Hematopoietic multipotent progenitor cell (in vitro differentiated cells): ENCODE measurements at regions not wholly inside any gene's neighbourhood (a gene's known extent, or its start where the extent isn't known, plus 50 kb on each side); places are given as distances from the start of the nearest gene placed in this dataset.

Experiments used
- DNase-seq, 3 donors: peaks; one replicate each; pipeline ENCODE4 v3.0.0-alpha.2; 2011 to 2015; ENCODE audit warnings: low read depth in 2 of 3, low spot score in 2 of 3

DNA sequence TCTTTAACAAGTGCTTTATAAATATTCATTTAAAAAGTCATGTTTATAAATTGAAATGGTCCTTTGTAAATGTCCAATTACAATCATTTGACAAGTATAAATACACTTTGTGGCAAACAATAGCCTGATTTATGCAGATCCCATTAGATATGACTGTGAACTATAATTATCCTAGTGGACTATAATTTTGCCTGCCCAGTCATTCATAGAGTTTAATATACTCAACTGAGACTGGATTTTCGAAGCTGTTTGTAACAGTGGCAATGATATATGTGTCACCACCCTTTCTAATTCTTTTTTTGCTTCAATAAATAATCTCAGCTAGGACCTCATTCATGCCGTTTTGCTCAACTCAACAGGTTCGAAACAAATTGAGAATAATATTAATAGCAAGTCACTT lies 732.0 kb downstream of the PCDH18 start:
- no peak for DNase-seq

DNA sequence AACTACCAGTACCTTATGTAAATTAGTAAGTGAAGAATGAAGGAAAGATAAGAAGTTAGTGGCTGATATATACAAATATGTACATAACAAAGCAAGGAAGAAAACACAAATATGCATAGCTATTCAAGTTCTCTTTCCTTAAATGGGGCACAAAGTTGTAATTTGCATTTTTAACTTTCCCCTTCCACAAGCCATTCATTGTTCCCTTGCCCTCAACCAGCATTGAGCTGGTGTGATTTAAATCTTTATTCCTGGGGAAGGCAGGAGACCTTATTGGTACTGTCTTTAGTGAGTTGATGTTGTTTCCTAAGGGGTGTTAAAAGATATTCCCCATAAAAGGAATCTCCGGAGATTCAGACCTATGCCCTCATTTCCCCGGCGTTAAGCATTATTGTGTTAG lies 735.3 kb downstream of the PCDH18 start:
- DNase-seq: no peak

DNA sequence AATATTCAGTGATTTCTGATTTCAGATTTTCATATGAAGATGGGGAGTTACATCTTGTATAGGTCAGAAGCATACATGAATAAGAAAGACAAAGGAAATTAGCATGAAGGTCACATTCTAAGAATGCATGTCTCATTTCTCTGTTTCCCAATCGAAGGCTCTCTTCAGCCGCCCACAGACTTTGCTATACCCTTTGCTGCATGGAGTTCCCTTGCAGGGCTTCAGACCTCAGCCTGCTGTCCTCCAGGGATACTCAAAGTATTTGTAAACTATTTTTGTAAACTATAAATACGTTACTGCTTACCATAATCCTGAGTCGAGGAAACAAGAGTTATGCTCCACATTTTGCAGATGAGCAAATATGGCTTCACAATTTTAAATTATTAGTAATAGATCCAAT lies 738.4 kb downstream of the PCDH18 start:
- no peak for DNase-seq

DNA sequence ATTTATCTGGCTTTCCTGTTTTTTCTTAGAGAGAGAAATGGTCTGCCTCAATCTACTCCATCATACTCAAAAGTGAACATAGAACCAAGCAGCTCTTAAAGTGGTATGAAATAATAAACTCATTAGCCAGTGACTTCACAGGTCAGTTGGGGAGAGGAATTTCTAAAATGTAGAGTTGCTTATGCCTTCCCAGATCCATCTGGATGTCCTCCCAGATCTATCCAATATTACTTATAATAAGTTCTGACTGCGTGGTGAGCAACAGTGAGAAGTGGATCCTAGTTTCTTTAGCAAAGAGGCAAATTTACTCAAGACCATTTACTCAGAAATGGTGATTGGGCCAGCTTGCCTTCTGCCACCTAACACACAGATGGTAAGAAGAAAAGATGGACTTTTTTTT lies 748.0 kb downstream of the PCDH18 start:
- DNase-seq: no peak

DNA sequence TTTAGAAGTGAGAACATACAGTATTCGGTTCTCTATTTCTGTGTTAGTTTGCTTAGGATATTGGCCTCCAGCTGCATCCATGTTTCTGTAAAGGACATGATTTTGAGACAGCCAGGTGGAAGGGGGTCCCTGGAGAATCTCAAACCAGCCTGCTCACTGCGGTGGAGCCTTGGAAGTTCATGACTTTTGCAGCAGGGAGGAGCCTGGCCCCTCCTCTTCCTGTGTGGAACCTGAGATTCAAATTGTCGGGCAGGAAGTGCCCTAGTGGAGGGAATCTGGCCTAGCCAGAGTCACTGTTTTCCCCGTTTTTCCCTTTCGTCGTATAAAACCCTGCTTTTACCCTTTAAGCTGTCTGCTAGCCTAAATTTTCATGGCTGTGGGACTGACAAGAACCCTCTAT lies 762.6 kb downstream of the PCDH18 start:
- no peak for DNase-seq

DNA sequence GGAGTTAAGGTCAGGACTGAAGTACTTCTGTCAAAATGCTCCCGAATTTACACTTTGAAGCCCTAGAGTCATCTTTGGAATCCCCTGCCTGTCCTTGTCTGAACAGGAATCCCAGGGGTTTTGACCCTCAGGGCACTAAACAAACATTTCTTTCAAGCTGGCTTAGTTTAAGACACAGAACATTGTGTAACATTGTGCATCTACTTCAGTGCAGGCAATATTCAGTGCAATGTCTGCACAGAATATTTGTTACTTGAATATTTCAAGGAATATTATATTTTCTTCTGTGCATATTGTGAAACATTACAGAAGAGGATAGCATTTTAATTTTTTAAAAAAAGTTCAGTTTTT lies 763.4 kb downstream of the PCDH18 start:
- no peak for DNase-seq

DNA sequence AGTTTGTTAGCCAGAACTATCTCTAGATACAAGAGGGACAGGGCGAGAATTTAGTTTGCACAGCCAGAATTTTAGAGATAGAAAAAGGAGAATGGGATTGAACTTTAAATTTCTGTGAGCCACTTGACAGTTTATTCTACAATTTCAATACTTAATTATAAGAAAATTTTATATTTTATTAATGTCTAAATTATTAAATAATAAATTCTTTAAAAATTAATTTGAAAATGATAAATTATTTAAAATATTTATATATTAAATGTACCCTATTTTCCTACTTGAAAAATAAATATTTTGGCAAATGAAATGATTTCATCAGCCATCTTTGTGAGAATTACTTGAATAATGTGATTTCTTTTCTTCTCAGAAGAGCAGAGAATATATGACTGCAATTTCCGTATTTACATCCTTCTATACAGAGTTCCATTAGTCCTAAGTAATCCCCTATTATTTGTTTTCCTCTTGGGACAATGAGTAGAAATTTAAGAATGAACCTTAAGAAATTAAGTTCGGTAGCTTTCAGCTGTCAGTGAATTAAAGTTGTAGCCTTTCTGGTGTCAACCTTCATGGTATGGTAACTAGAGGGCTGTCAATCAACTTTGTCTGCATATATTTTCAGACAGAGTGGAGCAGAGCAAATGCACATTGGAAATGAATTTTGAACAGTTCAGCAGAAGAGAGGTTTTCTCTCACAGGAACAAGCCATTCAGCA lies 763.9 kb downstream of the PCDH18 start:
- DNase-seq: no peak

DNA sequence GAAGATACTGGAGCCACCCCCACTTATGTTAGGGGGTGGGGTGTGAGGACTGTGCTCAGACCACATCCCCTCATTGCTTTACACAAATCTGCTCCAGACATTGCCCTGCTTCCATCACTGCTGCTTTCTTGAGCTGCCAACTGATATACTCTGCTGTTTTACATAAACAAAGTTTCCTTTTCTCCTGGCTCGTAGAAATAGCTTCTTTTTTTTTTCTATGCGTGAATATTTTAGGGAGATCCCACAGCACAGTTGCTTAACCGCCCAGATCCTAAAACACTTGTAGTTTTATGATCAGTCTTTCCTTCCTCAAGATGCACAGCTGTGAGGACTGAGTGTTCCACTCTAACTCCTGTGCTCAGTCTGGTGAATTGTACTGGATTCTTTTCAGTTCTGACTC lies 768.4 kb downstream of the PCDH18 start:
- no peak for DNase-seq

DNA sequence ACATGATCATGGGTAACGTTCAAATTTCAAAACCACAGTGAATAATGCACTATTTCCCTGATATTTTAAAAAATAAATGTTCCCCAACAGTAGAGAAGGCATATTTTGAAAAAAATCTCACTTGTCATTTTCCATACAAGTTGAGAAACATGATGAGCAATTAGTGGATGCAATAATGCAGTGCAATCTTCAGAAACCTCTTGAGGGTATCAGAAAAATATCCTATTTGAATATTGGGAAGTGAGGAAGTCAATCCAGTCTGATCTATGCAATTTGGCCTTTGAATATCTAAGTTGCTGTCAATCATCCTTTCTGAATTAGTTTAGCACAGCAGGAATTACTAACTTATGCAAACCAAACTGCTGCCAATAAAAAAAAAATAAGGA lies 776.8 kb downstream of the PCDH18 start:
- DNase-seq: no peak

DNA sequence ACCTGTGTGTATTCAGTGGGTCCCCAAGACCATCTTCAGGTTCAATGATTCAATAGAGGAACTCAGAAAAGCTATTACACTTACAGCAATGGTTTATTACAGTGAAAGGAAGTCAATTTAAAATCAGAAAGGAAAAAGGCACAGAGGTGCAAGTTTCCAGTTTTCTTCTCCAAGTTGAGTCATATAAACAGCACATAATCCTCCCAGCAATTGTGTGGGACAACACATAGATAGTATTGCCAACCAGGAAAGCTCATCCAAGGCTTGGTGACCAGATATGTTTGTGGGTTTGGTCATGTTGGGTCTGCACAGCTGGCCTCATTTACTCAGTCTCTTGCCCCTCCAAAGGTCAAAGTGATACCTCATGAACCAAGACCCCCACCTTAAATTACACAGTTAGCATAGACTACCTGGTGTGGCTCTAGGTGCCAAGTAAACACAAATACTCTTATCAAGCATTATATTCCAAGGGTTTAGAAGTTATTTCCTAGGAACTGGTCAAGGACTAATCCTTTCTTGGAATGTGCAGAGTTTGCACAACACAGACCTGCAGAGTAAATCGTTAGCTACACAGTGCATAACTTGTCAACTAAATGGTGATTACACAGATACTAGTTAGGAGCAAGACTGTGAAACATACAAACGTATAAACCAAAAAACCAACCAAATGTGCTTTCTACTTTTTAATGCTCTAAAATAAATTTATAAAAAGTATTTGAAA lies 777.3 kb downstream of the PCDH18 start:
- no peak for DNase-seq

DNA sequence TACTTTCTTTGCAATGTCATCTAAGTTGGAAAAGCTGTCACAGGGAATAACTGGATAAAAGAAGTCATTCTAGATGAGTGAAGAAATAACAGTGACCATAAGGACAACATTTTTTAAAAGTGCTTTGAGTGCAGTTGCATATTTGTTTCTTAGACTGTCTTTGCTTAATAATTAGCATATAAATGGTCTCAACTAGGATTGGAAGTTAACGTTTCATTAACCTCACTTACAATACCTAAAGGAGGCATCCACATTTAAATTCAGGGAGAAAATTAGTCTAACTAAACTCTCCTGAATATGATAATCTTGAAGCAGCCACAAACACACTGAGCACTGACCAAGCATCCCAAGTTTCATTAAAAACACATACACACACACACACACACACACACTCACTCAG lies 780.7 kb downstream of the PCDH18 start:
- DNase-seq: no peak

DNA sequence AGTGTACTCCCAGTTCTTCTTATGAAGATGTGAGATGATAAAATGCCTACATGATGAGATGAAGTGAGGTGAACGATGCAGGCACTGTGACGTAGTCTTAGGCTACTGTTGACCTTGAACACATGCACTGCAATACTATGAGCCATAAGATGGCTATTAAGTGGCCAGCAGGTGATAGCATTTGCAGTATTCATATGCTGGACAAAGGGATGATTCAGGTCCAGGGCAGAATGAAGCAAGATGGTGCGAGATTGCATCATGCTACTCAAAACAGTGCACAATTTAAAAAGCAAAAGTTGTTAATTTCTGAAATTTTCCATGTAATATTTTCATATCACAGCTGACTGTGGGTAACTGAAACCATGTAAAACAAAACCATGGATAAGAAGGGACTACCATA lies 781.4 kb downstream of the PCDH18 start:
- no peak for DNase-seq

DNA sequence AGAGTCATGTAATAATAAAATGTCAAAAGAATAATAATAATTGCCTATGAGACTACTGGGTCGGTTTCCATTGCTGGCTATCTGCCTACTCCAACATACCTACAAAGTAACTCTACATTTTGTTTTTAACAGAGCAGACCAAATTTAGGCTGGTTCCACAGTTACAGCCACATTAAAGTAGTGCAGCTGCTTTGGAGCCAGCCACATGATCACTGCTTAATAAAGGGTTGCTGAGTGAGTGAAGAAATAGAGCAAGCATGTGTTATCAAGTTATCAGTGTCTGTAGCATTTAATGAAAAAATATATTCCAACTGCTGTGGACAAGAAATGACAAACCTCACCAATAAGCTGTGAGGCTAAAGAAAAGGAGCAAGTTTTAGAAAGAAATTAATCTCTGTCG lies 782.3 kb downstream of the PCDH18 start:
- no peak for DNase-seq

DNA sequence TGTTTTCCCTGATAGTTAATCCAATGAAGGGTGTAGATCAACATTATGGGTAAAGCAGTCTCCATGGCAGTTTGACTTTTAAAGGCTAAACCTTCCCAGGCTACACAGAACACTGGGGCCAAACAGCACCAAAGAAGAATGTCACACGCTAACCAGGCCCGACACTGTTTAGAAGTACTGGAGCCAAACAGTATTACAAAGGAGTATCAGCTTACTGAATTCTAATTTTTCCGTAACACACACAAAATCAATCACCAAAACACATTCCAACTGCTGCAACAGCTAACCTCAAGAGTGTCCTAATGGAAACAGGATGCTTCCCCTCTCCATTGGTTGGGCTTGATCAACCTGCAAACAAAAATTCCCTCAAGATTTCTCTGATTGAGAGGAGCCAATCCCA lies 783.5 kb downstream of the PCDH18 start:
- no peak for DNase-seq

DNA sequence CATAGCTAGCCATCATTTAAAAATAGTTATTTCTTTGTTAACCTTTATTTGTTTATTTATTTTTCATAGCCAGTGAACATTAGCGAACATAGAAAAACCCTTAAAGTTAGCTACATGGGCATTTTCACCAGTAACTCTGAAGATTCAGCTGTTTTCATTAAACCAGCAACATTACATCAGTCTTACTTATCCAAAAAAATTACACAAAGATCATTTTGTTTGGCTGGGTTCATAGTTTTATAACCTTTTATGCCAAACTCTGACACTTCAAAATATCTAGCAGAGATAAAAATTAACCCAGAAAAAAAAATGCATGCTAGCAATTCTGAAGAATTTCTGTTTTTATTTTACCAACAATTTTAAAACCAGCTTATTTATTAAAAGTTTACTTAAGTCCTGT lies 784.1 kb downstream of the PCDH18 start:
- DNase-seq: no peak

DNA sequence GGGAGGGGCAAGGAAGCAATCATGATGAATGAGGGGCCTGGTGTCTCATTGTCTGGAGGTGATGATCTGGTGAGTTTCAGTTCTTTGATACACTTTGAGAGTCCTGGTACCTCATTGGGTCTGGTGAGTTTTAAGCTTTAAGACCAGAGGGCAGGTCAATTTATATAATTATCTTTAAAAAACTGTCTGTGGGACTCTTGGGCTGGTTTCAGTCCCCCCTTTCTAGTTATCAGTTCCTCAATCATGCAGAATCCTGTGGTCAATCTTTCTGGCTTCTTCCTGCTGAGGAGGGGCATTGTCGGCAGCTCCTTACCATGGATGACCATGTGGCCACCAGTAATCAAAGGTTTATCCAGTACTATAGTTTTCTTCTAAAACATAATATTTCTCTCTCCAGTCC lies 789.1 kb downstream of the PCDH18 start:
- DNase-seq: no peak

DNA sequence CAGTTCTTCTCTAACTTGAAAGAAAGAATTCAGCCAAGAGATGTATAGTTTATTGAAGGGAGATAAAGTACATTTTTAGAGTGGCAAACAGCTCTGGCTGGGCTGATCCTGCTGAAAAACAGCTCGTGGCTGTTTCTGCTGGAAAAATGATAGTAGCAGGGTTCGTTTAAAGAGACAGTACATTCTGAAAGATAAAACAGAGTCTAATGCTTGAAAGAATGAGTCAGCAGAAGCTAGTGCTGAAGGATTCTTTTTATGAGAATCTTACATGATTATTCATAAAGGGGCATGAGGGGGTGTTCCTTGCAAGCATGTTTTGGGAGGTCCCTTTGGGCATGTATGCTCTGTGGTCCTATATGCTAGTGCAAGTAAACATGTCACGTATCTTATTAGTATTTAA lies 790.0 kb downstream of the PCDH18 start:
- DNase-seq: no peak

DNA sequence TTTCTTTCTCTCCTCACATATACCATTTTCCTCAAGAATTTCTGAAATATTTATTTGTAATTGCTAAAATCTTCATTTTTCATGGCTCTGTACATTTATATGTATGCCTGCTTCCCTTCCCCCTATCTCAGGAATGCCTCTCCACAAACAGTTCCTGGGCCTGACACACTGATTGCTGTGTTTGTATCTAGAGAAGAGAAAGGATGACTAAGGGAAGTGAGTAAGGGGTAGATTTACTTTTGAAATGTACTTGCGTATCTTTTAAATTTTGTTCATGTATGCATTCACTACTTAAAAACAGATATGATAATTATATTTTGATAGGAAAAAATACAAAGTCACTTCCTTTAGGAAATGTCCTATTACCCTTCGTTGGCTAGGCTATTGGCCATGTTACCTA lies 790.8 kb downstream of the PCDH18 start:
- no peak for DNase-seq

DNA sequence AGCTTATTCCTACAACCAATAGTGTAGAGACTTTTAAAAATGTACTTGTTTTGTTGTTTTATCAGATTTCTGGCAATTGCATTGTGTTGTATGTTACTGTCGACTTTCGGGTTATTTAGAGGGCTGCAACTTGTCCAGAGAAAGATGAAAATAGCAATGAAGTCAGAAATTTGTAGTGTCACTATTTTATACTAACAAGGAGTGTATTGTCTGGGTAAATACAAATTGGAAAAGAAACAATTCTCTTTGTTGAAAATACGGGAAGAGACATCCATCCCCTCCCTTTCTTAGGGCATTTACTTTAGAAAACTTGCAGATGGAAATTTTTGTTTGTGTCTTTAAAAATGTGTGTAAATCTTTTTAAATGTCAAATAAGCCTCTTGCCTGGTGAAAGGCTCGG lies 792.0 kb downstream of the PCDH18 start:
- DNase-seq: no peak

DNA sequence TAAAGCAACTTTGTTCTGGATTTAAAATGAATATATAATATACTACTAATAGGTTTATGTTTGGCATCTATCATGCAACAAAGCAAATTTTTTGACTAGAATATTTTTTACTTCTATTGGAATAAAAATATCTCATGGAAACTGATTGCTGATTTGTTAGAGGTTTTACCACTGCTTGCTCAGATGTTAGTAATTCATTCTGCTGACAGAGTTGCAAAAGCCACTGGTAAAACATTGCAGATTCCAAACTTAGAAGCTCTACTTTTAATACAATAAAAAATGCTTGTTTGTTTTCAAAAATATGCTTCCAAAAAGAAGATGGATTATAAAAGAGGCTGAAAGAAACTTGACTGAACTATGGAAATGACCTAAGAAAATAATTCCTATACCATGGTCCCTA lies 795.2 kb downstream of the PCDH18 start:
- no peak for DNase-seq

DNA sequence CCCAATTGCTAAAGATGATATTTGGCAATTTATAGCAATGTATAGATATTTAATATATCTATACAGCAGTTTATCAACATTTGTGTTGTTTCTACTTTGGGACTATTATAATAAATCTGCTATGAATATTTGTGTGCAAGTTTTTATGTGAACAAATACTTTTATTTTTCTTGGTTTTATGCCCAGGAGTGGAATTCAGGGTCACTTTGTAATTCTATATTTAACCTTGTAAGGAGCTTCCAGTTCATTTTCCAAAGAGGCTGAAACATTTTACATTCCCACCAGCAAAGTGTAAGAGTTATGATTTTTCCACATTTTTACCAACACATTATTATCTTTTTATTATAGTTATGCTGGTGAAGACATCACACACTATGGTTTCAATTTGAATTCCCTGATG lies 801.3 kb downstream of the PCDH18 start:
- DNase-seq: no peak

DNA sequence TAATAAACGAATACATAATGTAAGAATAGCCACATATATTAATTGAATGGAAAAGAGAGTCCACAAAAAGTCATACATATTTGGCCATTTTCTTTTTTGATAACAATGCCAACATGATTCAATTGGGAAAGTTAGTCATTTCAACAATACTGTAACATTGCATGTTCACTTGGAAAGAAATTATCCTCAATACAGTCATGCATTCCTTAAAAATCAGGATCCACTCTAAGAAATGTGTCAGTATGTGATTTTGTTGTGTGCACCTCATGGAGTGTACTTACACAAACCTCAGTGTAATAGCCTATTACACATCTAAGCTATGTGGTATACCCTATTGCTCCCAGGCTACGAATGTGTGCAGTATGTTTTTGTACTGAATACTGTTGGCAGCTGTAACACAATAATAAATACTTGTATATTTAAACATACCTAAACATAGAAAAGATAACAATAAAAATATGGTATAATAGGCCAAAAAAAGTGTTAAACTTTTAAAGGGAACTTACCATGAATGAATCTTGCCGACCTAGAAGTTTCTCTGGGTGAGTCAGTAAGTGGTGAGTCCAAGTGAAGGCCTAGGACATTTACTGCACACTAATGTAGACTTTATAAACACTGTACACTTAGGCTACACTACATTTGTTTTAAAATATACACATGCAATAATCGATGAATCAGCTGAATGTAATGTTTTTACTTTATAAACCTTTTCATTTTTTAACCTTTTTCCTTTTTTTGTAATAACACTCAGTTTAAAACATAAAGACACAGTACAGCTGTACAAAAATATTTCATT lies 806.8 kb downstream of the PCDH18 start:
- no peak for DNase-seq
